WERI-Rb-1 (cell line): ENCODE measurements at regions not wholly inside any gene's neighbourhood (a gene's known extent, or its start where the extent isn't known, plus 50 kb on each side); places are given as distances from the start of the nearest gene placed in this dataset.

Experiments
- DNase-seq: peaks from one replicate; pipeline ENCODE4 v3.0.0-alpha.2; 2020
- H3K27ac ChIP-seq: fragments of 250-450 bp; sonication (Bioruptor Pico); 2 replicates; pipeline ENCODE4 v1.5.1; 2020; ENCODE audit warnings: mild to moderate bottlenecking, moderate library complexity
- H3K27me3 ChIP-seq: fragments of 250-450 bp; sonication (Bioruptor Pico); 2 replicates; pipeline ENCODE4 v1.5.1; 2021; ENCODE audit warnings: mild to moderate bottlenecking, low read depth, moderate library complexity; ENCODE audit not compliant: insufficient read depth, severe bottlenecking
- H3K36me3 ChIP-seq: fragments of 250-450 bp; sonication (Bioruptor Pico); 2 replicates; pipeline ENCODE4 v1.5.1; 2020; ENCODE audit warnings: mild to moderate bottlenecking, moderate library complexity
- H3K4me3 ChIP-seq: 2 replicates; pipeline ENCODE4 v1.5.1; 2011; ENCODE audit warnings: low read depth, mild to moderate bottlenecking, control low read depth, low read length
- H3K9me3 ChIP-seq: fragments of 250-450 bp; sonication (Bioruptor Pico); 2 replicates; pipeline ENCODE4 v1.5.1; 2021; ENCODE audit warnings: mild to moderate bottlenecking, moderate library complexity; ENCODE audit not compliant: severe bottlenecking
- CTCF ChIP-seq: IDR thresholded peaks from 2 replicates; pipeline ENCODE4 v1.5.1; 2011; ENCODE audit warnings: low read depth, mild to moderate bottlenecking, control low read depth, inconsistent platforms, low read length

GRCh38 chr3:197443506-197443905 lies 112.3 kb downstream of the BDH1 start:
- Histone ChIP-seq H3K27me3 (no peaks in the 10 kb centered on the region), H3K36me3 (no peaks in the 10 kb centered on the region), H3K27ac (no peak overlapping the region), H3K4me3 (no peak overlapping the region), H3K9me3 (no peaks in the 10 kb centered on the region)
- TF ChIP-seq CTCF = no peak
- DNase-seq = no peak

GRCh38 chr3:197440717-197441303 lies 115.0 kb downstream of the BDH1 start:
- H3K36me3 ChIP-seq = no peaks in the 10 kb centered on the region
- no peak overlapping the region for H3K4me3 ChIP-seq
- no peak for TF ChIP-seq CTCF
- no peak overlapping the region for H3K27ac ChIP-seq
- H3K9me3 ChIP-seq = no peaks in the 10 kb centered on the region
- H3K27me3 ChIP-seq = no peaks in the 10 kb centered on the region
- no peak for DNase-seq

- H3K9me3 ChIP-seq = no peaks in the 10 kb centered on the region
- DNase-seq = no peak
Observed at GRCh38 chr3:197438906-197439305, 116.9 kb downstream of the BDH1 start.

GRCh38 chr3:197435426-197435825 lies 120.3 kb downstream of the BDH1 start:
- H3K9me3 ChIP-seq = no peaks in the 10 kb centered on the region
- TF ChIP-seq CTCF = no peak

More at GRCh38 chr3:197438906-197439305, 116.9 kb downstream of the BDH1 start:
- Histone ChIP-seq H3K27me3 (no peaks in the 10 kb centered on the region), H3K27ac (no peak overlapping the region), H3K4me3 (no peak overlapping the region), H3K36me3 (no peaks in the 10 kb centered on the region)
- TF ChIP-seq CTCF = no peak

GRCh38 chr3:197434830-197435229 lies 120.9 kb downstream of the BDH1 start:
- no peak for DNase-seq
- H3K4me3 ChIP-seq = no peak overlapping the region
- H3K27ac ChIP-seq = no peak overlapping the region
- no peaks in the 10 kb centered on the region for H3K27me3 ChIP-seq
- no peaks in the 10 kb centered on the region for H3K9me3 ChIP-seq
- no peak for TF ChIP-seq CTCF
- H3K36me3 ChIP-seq = no peaks in the 10 kb centered on the region

More at GRCh38 chr3:197435426-197435825, 120.3 kb downstream of the BDH1 start:
- H3K4me3 ChIP-seq = no peak overlapping the region
- H3K27ac ChIP-seq = no peak overlapping the region
- no peak for DNase-seq
- no peaks in the 10 kb centered on the region for H3K27me3 ChIP-seq
- H3K36me3 ChIP-seq = no peaks in the 10 kb centered on the region
